PC-3 (cell line): ENCODE measurements at regions not wholly inside any gene's neighbourhood (a gene's known extent, or its start where the extent isn't known, plus 50 kb on each side); places are given as distances from the start of the nearest gene placed in this dataset.

Experiments
- ATAC-seq: fragments of 200-7000 bp; cut with Tn5 transposase; 2 replicates; pipeline ENCODE4 v1.9.1; 2020; ENCODE audit warnings: mild to moderate bottlenecking, moderate library complexity
- BruUV-seq: library from RNA; stranded (reverse); fragments of 400-500 nt; replicated peaks from 2 replicates; lab custom pipeline; 2021; lab: Mats Ljungman, UMichigan
- CTCF ChIA-PET: fragments of 300-600 bp; sonication (Branson Sonifier 250); formaldehyde crosslinking; loops from one replicate; lab custom pipeline; 2022; ENCODE audit warnings: antibody characterized with exemption; lab: Charles Lee
- POLR2A ChIA-PET: fragments of 300-600 bp; sonication (Branson Sonifier 250); formaldehyde crosslinking; loops from one replicate; lab custom pipeline; 2022; ENCODE audit warnings: antibody characterized with exemption; ENCODE audit not compliant: unreplicated experiment; lab: Charles Lee
- DNase-seq: peaks from one replicate; pipeline ENCODE4 v3.0.0-alpha.2; 2015
- H2AFZ ChIP-seq: fragments of 300-600 bp; sonication (generic); 2 replicates; pipeline ENCODE4 v1.6.0; 2016; ENCODE audit warnings: antibody characterized with exemption, low read length
- H3F3A ChIP-seq: fragments of 300-600 bp; sonication (generic); one replicate; pipeline ENCODE4 v1.6.0; 2017; ENCODE audit warnings: antibody characterized with exemption, low read length, control low read depth, mild to moderate bottlenecking; ENCODE audit not compliant: unreplicated experiment
- H3K27ac ChIP-seq: fragments of 300-600 bp; sonication (generic); 2 replicates; pipeline ENCODE4 v1.5.1; 2016; ENCODE audit warnings: mild to moderate bottlenecking, low read length
- H3K27me3 ChIP-seq: fragments of 300-600 bp; sonication (generic); 2 replicates; pipeline ENCODE4 v1.6.1; 2016; ENCODE audit warnings: low read length, mixed read lengths
- H3K36me3 ChIP-seq: fragments of 300-600 bp; sonication (generic); 2 replicates; pipeline ENCODE4 v1.6.1; 2016; ENCODE audit warnings: low read depth, mixed run types, low read length, mixed read lengths
- H3K4me1 ChIP-seq: fragments of 300-600 bp; sonication (generic); 2 replicates; pipeline ENCODE4 v1.5.1; 2016; ENCODE audit warnings: low read length; ENCODE audit not compliant: insufficient read depth
- H3K4me2 ChIP-seq: fragments of 300-600 bp; sonication (generic); 2 replicates; pipeline ENCODE4 v1.6.0; 2016; ENCODE audit warnings: low read length
- H3K4me3 ChIP-seq: fragments of 300-600 bp; sonication (generic); 2 replicates; pipeline ENCODE4 v1.5.1; 2016; ENCODE audit warnings: mild to moderate bottlenecking, low read length, mixed read lengths
- H3K79me2 ChIP-seq: fragments of 300-600 bp; sonication (generic); 2 replicates; pipeline ENCODE4 v1.6.1; 2017; ENCODE audit warnings: low read length, mixed read lengths
- H3K9ac ChIP-seq: fragments of 300-600 bp; sonication (generic); 2 replicates; pipeline ENCODE4 v1.6.0; 2016; ENCODE audit warnings: mild to moderate bottlenecking, low read length
- H3K9me2 ChIP-seq: fragments of 300-600 bp; sonication (generic); replicated peaks from 2 replicates; pipeline ENCODE4 v1.6.1; 2016; ENCODE audit warnings: mixed run types, low read length, mixed read lengths
- H3K9me3 ChIP-seq: fragments of 300-600 bp; sonication (generic); 2 replicates; pipeline ENCODE4 v1.6.1; 2016; ENCODE audit warnings: low read length, mixed read lengths
- H4K20me1 ChIP-seq: fragments of 300-600 bp; sonication (generic); 2 replicates; pipeline ENCODE4 v1.6.1; 2016; ENCODE audit warnings: low read length, mixed read lengths
- CTCF ChIP-seq: fragments of 300-600 bp; sonication (generic); conservative IDR thresholded peaks from 2 replicates; pipeline ENCODE4 v1.5.1; 2017; ENCODE audit warnings: antibody characterized with exemption, low read depth, mild to moderate bottlenecking, low read length
- EZH2 ChIP-seq: fragments of 300-600 bp; sonication (generic); IDR thresholded peaks from one replicate; pipeline ENCODE4 v1.6.1; 2017; ENCODE audit warnings: antibody characterized with exemption, mild to moderate bottlenecking, low read length; ENCODE audit not compliant: unreplicated experiment
- EZH2phosphoT487 ChIP-seq: fragments of 300-600 bp; sonication (generic); IDR thresholded peaks from 2 replicates; pipeline ENCODE4 v1.6.1; 2018; ENCODE audit warnings: mild to moderate bottlenecking, antibody characterized with exemption, low read length, borderline replicate concordance
- intact Hi-C: fragments of 100-400 bp; cut with micrococcal nuclease; formaldehyde crosslinking; loops from 2 replicates; pipeline ENCODE4 v1.9.0; 2023

GRCh38 chr6:105650347-105650746 is 247.5 kb upstream of the PREP start:
- no peaks in the 10 kb centered on the region for H3K79me2 ChIP-seq
- intact Hi-C loops, result no loop called here

GRCh38 chr6:105649192-105649591 is 246.3 kb upstream of the PREP start:
- ChIA-PET POLR2A (no interaction called here), CTCF (no interaction called here)
- Histone ChIP-seq H3K36me3 (no peaks in the 10 kb centered on the region), H3K9ac (no peak overlapping the region), H2AFZ (no peak overlapping the region), H3K4me2 (no peak overlapping the region), H3K9me2 (no peaks in the 10 kb centered on the region), H3K4me3 (no peak overlapping the region), H4K20me1 (no peaks in the 10 kb centered on the region), H3K9me3 (no peaks in the 10 kb centered on the region), H3K27me3 (no peaks in the 10 kb centered on the region), H3K79me2 (no peaks in the 10 kb centered on the region), H3F3A (no peaks in the 10 kb centered on the region), H3K4me1 (peaks cover 6% of the 10 kb centered on the region), H3K27ac (no peak overlapping the region)
- DNase-seq (no peak), ATAC-seq (no peak)
- TF ChIP-seq EZH2phosphoT487 (no peak), CTCF (no peak), EZH2 (no peak)
- intact Hi-C loops, result no loop called here
- BruUV-seq, result no TSS peak

More at GRCh38 chr6:105650347-105650746, 247.5 kb upstream of the PREP start:
- ATAC-seq (no peak), DNase-seq (no peak)
- Histone ChIP-seq H3K9me3 (no peaks in the 10 kb centered on the region), H4K20me1 (no peaks in the 10 kb centered on the region), H3K36me3 (no peaks in the 10 kb centered on the region), H3K27ac (no peak overlapping the region), H3K4me1 (peaks cover 6% of the 10 kb centered on the region), H2AFZ (no peak overlapping the region), H3K4me2 (no peak overlapping the region), H3K4me3 (no peak overlapping the region), H3K9ac (no peak overlapping the region), H3K27me3 (no peaks in the 10 kb centered on the region), H3K9me2 (no peaks in the 10 kb centered on the region), H3F3A (no peaks in the 10 kb centered on the region)
- BruUV-seq, result no TSS peak
- TF ChIP-seq EZH2phosphoT487 (no peak), CTCF (no peak), EZH2 (no peak)
- ChIA-PET CTCF (no interaction called here), POLR2A (no interaction called here)

GRCh38 chr6:105648276-105648675 is 245.4 kb upstream of the PREP start:
- Histone ChIP-seq H3K9me3 (no peaks in the 10 kb centered on the region), H2AFZ (no peak overlapping the region), H3K79me2 (no peaks in the 10 kb centered on the region), H3K27me3 (no peaks in the 10 kb centered on the region), H3K4me1 (peaks cover 6% of the 10 kb centered on the region), H3K27ac (no peak overlapping the region), H3K36me3 (no peaks in the 10 kb centered on the region), H3K4me2 (no peak overlapping the region), H3F3A (no peaks in the 10 kb centered on the region), H3K9ac (no peak overlapping the region), H3K4me3 (no peak overlapping the region), H4K20me1 (no peaks in the 10 kb centered on the region), H3K9me2 (no peaks in the 10 kb centered on the region)
- ChIA-PET POLR2A (no interaction called here), CTCF (no interaction called here)
- no TSS peak for BruUV-seq
- no peak for ATAC-seq
- no peak for DNase-seq
- TF ChIP-seq CTCF (no peak), EZH2 (no peak), EZH2phosphoT487 (no peak)
- intact Hi-C loops, result no loop called here
